HG02678 (cell line): ENCODE measurements at regions not wholly inside any gene's neighbourhood (a gene's known extent, or its start where the extent isn't known, plus 50 kb on each side); places are given as distances from the start of the nearest gene placed in this dataset.
"Not testable (repeated sequence)": the region's sequence is repeated elsewhere in the genome, so short reads cannot be mapped to it uniquely, and the experiment has no call there.

Experiments used
- ATAC-seq: cut with Tn5 transposase; IDR thresholded peaks from one replicate; pipeline ENCODE4 v1.9.1; 2021; ENCODE audit warnings: mild to moderate bottlenecking, moderate library complexity; ENCODE audit not compliant: unreplicated experiment

DNA sequence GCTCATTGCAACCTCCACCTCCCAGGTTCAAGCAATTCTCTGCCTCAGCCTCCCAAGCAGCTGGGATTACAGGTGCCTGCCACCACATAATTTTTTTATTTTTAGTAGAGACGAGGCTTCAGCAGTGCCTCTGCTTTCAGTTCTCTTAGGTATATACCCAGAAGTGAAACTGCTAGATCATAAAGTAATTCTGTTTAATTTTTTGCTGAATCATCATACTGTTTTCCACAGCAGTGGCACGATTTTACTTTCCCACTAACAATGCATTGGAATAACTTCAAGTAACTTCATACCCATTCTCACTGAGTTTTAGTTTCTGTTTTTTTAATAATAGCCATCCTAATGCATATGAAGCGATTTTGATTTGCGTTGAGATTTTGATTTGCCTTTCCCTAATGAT is 148.0 kb upstream of the G2E3 start:
- no peak for ATAC-seq

DNA sequence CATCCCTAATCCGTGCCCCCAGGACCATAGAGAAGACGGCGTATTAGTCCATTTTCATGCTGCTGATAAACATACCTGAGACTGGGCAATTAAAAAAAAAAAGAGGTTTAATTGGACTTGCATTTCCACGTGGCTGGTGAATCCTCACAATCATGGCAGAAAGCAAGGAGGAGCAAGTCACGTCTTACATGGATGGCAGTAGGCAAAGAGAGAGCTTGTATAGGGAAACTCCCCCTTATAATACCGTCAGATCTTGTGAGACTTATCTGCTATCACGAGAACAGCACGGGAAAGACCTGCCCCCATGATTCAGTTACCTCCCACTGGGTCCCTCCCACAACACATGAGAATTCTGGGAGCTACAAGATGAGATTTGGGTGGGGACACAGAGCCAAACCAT is 145.8 kb upstream of the G2E3 start:
- not testable (repeated sequence) for ATAC-seq

DNA sequence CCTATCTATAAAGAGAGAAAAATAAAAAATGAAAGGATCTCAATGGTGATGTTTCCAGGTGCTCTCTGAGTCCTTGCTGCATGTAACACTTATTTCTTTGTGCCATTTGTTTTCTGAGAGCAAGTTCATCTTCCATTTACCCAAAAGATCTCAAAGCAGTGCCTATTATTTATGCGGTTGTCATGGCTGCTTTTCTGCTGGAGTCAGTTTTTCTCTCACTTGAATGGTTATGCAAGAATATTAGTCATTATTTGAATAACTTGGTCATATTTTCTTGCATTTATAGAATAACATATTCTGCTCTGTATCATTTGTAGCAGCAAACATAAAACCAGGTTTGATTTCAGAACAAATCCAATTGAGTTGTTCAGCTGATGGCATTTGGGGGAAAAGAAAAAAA is 141.8 kb upstream of the G2E3 start:
- ATAC-seq = no peak

DNA sequence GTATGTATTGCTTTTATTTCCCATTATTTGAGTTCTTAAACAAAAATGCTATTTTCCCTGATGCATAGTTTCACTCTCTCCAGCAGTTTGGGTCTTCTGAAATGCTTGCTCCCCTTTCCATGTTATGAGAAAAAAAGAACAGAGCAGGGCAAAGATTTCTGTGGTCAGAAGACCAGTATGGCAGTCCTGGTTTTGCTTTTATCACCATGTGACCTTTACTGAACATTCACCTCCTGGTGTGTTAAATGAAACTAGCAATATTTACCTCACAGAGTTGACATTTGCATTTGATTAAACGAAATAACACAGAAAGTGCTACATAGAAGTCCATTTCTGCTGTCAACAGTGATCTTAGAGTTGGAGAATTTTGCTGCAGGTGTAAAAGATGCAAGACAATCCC is 141.0 kb upstream of the G2E3 start:
- ATAC-seq = no peak

DNA sequence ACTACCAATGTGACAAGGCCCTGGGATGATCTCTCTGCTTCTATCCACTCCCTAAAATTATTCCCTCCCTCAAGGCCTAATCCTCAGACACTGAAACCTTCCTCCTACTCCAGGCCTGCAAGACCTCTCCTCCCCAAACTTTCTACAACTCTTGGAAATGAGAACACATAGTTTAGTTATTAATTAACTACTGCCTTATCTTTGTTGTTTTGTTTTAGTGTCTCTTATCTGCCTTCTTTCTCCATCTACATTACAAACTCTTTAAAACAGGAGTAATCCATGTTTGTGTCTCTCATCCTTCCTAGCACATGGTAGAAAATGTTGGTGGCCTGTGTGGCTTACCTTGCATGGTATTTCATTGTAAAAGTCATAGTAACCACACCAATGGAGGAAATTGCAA is 139.9 kb upstream of the G2E3 start:
- no peak for ATAC-seq

DNA sequence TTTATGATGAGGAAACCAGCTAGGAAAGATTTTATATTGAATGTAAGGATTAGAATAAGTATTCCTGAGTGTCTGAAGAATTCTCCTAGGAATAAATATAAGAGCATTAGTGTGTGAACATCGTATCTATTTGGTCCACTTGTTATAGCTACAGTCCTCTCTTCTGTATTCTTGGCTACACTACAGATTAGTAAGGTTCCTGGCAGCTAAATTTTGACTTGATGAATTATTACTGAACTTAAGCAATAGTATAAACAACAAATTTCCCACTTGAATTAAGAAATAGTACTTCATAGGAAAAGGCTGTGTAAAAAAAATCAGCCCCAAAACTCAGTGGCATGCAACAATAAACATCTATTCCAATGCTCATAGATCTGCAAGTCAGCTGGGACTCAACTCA is 138.4 kb upstream of the G2E3 start:
- ATAC-seq = no peak

DNA sequence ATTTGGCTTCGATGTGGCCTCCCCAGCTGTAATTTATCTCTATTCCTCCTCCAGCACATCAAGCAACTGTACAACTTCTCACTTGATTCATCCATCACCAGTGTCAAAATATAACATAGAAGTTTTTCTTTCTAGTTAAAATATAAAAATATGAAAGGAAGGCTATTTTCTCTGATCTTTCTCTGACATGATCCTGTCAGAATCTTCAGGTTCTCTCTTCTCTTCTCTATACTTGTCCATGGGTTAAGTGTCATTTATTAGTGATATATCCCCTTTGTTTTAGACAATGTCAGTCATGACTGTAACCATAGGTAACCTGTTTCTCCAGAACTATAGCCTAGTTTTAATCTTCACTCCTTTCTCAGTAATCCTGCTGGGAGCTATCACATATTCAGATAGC is 132.5 kb upstream of the G2E3 start:
- no peak for ATAC-seq

DNA sequence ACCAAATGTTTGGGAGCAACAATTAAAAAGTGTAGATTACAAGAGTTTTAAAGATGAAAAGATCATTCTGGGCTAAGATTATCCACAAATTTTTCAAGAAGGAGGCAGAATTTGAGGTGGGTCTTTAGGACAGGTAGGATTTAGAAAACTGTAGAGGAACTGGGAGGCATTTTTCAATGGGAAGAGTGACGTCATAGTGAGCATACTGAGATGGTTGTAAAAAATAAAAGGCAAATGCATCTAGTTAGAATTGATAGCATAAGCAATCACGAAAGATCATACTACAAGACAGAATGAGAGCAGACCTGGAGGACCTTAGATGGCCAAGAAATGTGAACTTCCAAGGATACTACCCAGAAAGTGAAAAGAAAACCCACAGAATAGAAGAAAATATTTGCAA is 131.6 kb upstream of the G2E3 start:
- no peak for ATAC-seq

DNA sequence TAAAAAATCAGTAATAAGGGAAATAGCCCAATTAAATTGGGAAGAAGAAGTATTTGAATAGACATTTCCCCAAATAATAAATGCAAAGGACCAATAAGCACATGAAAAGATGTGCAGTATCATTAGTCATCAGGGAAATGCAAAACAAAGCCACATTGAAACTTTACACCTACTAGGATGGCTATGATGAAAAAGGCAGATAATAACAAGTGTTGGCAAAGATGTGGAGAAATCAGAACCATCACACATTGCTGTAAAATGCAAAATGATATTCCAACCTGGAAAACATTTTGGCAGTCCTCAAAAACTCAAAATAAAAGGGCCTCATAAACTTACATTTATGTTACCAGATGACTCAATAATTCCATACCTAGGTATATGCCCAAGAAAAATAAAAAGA is 131.1 kb upstream of the G2E3 start:
- ATAC-seq = no peak

DNA sequence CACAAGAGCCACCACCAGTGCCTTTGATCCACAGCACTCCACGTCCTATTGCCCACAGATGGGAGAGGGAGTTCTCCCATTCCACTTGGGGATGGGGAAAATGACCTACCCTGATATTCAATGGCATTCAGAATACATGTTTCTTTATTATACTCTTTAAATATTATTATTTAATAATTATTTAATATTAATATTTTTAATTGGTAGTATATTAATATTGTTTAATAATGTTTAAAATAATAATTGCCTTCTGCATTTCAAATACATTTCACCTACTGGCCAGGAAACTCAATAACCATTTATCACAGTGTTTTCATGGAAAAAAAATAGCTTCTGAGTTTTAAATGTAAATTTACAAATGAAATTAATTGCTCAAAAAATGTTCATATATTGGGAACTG is 127.4 kb upstream of the G2E3 start:
- ATAC-seq = no peak

DNA sequence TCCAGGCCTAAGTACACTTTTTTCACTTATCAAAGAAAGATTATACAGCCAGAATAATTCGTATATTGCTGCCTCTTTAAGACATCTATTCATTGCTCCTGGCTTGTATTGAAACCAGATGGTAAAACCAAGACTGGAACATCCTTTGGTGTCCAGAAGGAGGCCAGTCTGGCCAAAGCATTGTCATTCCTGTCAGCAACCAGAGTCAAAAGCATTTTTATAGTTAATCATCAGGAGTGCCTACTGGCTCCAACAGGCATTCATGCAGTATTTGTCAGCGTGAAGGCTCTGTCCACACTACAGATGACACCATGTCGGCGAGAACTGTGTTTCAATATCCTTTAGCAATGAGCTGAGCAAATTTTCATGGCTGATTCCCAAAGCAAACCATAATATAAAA is 118.0 kb upstream of the G2E3 start:
- no peak for ATAC-seq

DNA sequence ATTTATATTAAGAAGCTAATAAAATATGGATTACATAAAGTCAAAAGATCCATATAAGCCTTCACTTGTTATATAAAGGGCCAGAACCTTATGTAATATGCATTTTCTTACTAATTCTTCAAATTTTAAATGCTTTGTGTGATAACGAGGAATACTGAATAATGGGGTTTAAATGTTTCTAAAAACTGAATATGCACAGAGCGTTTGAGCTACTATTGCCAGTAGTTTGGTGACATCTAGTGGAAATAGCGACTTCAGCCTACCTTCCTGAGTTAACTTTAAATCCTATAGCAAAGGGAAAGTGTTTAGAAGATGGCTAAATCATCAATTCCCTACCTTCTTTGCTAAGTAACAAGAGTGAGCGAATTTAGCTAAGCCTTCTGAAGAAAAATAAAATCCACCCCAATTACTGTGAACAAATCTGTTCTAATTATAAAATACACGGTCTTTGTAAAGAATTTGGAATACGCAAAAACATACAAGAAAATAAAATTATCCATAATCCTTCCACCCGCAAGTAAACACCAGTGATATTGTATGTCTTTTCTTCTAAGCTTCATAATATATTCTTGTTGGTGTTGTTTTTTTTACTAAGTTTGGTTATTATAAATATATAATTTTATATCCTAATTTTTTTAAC is 115.5 kb upstream of the G2E3 start:
- no peak for ATAC-seq

DNA sequence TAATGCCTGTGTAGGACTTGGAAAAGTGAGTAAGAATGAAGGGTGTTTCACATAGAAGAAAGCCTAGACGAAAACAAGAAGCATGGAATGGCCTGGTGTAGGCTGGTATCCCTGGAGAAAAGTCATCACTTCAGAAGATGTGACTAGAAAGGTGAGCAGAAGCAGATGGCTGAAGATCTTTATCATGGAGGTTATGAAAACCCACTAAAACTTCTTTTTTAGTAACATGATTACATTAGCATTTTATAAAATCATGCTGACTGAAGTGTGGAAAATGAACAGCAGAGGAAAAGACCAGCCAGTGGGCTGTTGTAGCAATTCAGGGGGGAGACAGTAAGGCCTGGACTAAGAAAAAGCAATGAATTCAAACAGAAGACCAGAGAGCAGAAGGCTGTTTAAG is 114.5 kb upstream of the G2E3 start:
- ATAC-seq = no peak

DNA sequence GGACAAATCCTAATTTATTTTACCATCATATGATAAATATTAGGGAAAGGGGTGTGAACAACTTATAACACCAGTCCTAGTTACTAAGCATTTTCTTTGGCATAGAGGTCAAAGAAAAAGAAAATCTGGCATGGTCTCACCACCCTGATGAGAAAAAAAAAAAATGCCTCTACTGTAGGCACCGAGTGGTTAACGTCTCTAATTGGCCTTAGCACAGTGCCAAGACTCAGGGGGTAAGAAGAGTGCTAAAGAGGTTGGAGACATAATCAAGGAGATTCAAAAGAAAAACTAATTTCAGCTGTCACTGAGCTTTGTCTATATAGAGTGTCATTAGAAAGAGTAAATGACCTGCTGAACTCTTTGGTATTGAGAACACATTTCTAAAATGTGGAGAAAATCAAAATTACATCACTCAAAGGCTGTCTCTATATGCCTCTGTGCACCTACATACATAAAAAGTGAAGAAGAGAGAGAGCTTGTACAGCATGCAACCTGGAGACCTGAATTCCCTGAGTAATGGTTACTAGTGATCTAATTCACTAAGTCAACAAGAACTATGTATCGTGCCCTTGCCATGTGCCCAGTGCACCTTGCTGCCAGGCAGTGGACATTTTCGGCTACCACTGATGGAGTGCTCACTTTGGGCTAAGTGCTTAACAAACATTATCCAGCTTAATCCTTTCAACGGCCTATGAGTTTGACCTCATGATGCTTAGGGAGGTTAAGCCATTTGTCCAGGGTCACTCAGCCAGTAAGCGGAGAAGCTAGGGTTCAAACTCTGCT is 113.8 kb upstream of the G2E3 start:
- no peak for ATAC-seq

DNA sequence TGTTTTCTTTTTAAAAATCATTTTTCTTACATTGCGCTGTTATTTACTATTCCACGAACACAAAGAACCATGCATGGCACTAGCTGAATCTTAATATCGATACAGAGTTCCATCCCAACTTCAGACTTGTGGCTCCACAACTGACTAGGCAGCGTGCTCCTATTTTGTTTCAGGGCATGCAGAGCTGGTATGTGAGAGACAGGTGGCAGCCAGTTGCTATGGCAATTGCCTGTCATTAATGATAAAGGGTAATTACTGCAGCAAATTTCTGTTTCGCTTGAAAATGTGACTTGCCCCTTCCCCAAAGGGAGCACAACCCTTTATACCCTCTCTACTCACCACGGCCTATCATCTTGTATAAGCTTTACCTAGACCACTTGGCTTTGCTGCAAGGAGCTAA is 113.1 kb upstream of the G2E3 start:
- ATAC-seq = no peak

DNA sequence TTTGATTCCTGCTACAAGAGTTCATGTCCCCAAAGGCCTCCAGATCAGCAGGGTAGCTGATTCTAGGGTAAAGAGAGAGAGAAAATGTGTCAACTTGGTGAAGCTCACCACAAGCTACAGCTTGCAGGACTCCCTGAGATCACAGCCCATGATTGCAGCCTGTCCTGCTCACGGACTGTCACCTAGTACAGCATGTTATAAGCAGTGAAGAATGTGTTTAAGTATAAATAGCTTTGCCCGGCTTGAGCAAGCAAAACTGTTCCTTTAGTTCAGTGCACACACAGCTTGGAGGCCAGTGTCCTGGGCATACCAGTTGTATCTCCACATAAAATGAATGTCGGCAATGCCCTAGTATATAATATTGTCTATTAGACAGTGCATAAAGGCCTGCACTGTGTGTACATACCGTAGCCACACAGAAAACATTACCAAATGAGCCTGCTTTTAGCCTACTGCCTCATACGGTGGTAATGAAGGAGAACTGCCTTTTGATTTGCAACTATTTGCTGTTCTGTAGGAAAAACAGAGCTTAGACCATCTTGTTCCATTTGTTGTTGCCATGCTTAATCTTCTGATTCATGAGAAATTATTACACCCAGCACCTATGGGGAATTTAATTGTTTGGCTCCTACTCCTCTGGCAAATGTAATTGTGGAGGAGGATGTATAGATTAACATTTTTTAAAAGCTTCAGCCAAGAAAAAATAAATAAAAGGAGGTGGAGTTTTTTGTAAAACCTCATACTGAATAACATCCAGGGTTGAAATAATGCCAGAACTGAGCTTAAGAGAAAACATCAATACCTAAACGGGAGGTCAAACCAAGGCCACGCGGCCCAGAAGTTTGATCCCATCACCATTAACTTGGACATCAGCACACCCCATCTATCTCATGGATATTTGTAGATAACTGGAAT is 108.1 kb upstream of the G2E3 start:
- no peak for ATAC-seq

DNA sequence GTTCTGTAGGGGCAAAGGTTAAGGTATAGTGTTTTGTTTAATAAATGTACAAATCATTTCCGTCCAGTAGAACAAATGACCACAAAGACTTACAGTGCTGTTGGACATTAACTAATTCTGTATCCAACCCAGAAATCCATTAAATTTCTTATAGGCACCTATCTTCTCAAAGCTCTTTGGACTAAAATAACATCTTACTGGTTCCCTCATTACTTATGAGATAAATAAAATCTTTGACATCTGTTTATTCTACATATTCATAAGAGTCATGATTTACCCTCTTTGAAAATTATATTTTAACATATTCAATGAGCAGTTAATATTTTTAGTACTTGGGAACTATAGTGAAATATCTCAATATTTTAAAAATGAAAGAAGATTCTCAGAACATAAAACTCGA is 102.7 kb upstream of the G2E3 start:
- ATAC-seq = no peak

DNA sequence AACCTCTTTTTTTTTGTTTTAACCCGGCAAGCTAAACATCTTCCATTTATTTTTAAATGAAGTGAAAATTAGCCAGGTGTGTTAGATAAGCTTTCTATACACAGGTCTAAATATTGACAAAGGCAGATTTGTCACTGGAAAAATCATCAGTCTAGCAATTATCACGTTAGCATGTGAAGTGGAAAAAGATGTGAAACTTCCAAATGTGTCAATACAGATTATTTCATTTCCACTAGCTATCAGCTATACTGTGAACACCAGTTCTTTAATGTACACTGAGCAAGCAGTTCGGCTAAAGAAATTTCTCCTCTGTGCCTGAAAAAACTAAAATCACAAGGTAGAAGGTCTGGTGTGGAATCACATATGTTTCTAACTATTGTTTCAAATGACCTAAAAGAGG is 96.6 kb upstream of the G2E3 start:
- no peak for ATAC-seq

DNA sequence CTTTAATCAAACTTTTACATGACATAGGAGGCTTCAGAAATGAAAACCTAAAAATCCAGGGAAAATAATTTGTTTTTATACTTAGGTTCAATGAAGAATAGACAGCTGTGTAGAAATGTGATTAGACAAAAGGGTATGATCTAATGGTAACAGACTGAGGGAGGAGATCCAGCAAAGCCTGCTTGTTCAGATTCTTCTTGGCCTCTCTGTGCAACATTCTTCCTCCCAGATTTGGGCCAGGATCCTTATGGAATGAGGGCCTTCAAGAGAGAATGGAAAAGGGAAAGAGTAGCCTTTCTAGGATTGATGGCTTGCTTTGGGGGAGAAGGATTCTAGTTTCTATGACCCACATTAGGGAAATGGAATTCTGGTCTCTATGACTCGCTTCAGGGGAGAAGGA is 94.5 kb upstream of the G2E3 start:
- no peak for ATAC-seq

DNA sequence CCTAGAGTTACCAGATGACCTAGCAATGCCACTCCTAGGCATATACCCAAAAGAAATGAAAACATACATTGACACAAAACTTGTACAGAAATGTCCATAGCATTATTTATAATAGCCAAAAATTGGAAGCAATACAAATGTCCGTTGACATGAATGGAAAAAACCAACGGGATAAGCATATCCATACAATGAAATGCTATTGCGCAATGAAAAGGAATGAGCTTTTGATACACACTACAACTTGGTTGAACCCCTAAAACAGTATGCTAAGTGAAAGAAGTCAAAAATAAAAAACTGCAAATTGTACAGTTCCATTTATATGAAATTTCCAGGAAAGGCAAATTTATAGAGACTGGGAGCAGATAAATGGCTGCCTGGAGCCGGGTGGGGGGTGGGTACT is 90.6 kb upstream of the G2E3 start:
- ATAC-seq = no peak

DNA sequence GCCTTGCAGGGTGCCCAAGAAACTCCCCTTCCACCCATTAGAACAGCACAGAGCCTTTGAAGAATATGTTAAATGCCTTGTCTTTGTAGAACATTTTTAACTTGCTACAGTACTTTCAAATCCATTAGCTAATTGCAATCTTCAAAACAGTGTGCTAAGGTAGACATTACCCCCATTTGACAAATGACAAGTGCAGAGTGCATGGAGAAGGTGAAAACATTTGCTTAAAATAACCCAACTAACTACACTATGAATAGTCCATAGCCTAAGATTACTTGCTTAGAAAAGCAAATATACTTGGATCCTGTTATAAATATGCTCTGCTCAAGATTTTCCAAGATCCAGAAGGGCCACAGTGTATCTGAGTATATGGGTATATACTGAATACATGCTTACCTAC is 87.0 kb upstream of the G2E3 start:
- no peak for ATAC-seq
